ENCODE measurements at regions not wholly inside any gene's neighbourhood (a gene's known extent, or its start where the extent isn't known, plus 50 kb on each side); places are given as distances from the start of the nearest gene placed in this dataset.

GRCh38 chr14:81972601-81973000 lies 438.9 kb upstream of the SEL1L start:
- Histone ChIP-seq H3K9me3 (no peaks in the 10 kb centered on the region), H3K36me3 (no peaks in the 10 kb centered on the region), H3K27me3 (no peaks in the 10 kb centered on the region), H3K4me3 (no peak overlapping the region), H3K27ac (no peak overlapping the region), H3K4me1 (ENCODE audit: insufficient read depth) (no peaks in the 10 kb centered on the region)
- no peak for TF ChIP-seq CTCF (IDR thresholded peaks at IDR 0.05)
- TF ChIP-seq EP300 (IDR thresholded peaks at IDR 0.05), result no peak
- no peak for TF ChIP-seq POLR2A (IDR thresholded peaks at IDR 0.05)
- no peak for DNase-seq
- intact Hi-C loops (cut with DNase I), result loop anchor here in 1 of 4 donors (1.0 kb wide), 1 partner anchor 24 kb away; no protein-coding TSS in a partner anchor
- WGBS, 3 donors, result 77 to 84% (median 82%) methylated on average over 2 of the region's 2 CpGs

GRCh38 chr14:81974543-81974942 lies 440.9 kb upstream of the SEL1L start:
- no peaks in the 10 kb centered on the region for H3K27me3 ChIP-seq
- no peak overlapping the region for H3K4me3 ChIP-seq
- H3K27ac ChIP-seq, result no peak overlapping the region
- no peaks in the 10 kb centered on the region for H3K9me3 ChIP-seq
- H3K4me1 ChIP-seq (ENCODE audit: insufficient read depth), result no peaks in the 10 kb centered on the region
- TF ChIP-seq CTCF (IDR thresholded peaks at IDR 0.05) (no peak), EP300 (IDR thresholded peaks at IDR 0.05) (no peak), POLR2A (IDR thresholded peaks at IDR 0.05) (no peak)
- WGBS, 3 donors, result 53 to 76% (median 69%) methylated on average over 2 of the region's 2 CpGs
- no peaks in the 10 kb centered on the region for H3K36me3 ChIP-seq
- intact Hi-C loops (cut with DNase I), result no loop called here
- no peak for DNase-seq

- 71 to 80% (median 76%) methylated on average over 4 of the region's 4 CpGs for WGBS, 3 donors
- TF ChIP-seq EP300 (IDR thresholded peaks at IDR 0.05) (no peak), POLR2A (IDR thresholded peaks at IDR 0.05) (no peak), CTCF (IDR thresholded peaks at IDR 0.05) (no peak)
- intact Hi-C loops (cut with DNase I), result no loop called here
Measured at GRCh38 chr14:81980601-81981306, 447.1 kb upstream of the SEL1L start.

GRCh38 chr14:81981307-81981675 lies 447.6 kb upstream of the SEL1L start:
- Histone ChIP-seq H3K9me3 (no peaks in the 10 kb centered on the region), H3K27ac (no peak overlapping the region), H3K4me3 (no peak overlapping the region), H3K4me1 (ENCODE audit: insufficient read depth) (no peaks in the 10 kb centered on the region), H3K36me3 (no peaks in the 10 kb centered on the region), H3K27me3 (no peaks in the 10 kb centered on the region)
- no peak for DNase-seq
- TF ChIP-seq POLR2A (IDR thresholded peaks at IDR 0.05) (no peak), EP300 (IDR thresholded peaks at IDR 0.05) (no peak), CTCF (IDR thresholded peaks at IDR 0.05) (no peak)
- 79 to 83% (median 80%) methylated on average over 5 of the region's 5 CpGs for WGBS, 3 donors
- intact Hi-C loops (cut with DNase I), result no loop called here

More at GRCh38 chr14:81980601-81981306, 447.1 kb upstream of the SEL1L start:
- Histone ChIP-seq H3K36me3 (no peaks in the 10 kb centered on the region), H3K4me3 (no peak overlapping the region), H3K9me3 (no peaks in the 10 kb centered on the region), H3K27ac (no peak overlapping the region), H3K4me1 (ENCODE audit: insufficient read depth) (no peaks in the 10 kb centered on the region), H3K27me3 (no peaks in the 10 kb centered on the region)
- no peak for DNase-seq

Measured in ovary (tissue), 7 donors.